LNCAP (cell line): ENCODE measurements at regions not wholly inside any gene's neighbourhood (a gene's known extent, or its start where the extent isn't known, plus 50 kb on each side); places are given as distances from the start of the nearest gene placed in this dataset.

Experiments used
- CTCF ChIP-seq: fragments of 450-650 bp; IDR thresholded peaks from 2 replicates; pipeline ENCODE4 v1.5.1; 2017; ENCODE audit warnings: mild to moderate bottlenecking

GRCh38 chr20:60502881-60503280 lies 544.7 kb downstream of the CDH26 start:
- TF ChIP-seq CTCF = no peak

- TF ChIP-seq CTCF = no peak
These were observed 547.2 kb downstream of the CDH26 start for GRCh38 chr20:60505423-60505822.

- no peak for TF ChIP-seq CTCF
These were observed 547.8 kb downstream of the CDH26 start for GRCh38 chr20:60506061-60506460.

- no peak for TF ChIP-seq CTCF
These were observed 549.0 kb downstream of the CDH26 start for GRCh38 chr20:60507087-60507694.

GRCh38 chr20:60509407-60509806 lies 551.2 kb downstream of the CDH26 start:
- no peak for TF ChIP-seq CTCF

GRCh38 chr20:60510356-60510755 lies 552.1 kb downstream of the CDH26 start:
- no peak for TF ChIP-seq CTCF

GRCh38 chr20:60512443-60512842 lies 554.2 kb downstream of the CDH26 start:
- TF ChIP-seq CTCF = no peak

GRCh38 chr20:60513141-60513540 lies 554.9 kb downstream of the CDH26 start:
- TF ChIP-seq CTCF = no peak
